SK-N-MC (cell line): ENCODE measurements at regions not wholly inside any gene's neighbourhood (a gene's known extent, or its start where the extent isn't known, plus 50 kb on each side); places are given as distances from the start of the nearest gene placed in this dataset.

Source experiments
- EZH2 ChIP-seq: fragments of 200-600 bp; sonication (generic); IDR thresholded peaks from one replicate; pipeline ENCODE4 v1.6.1; 2017; ENCODE audit warnings: antibody characterized with exemption
- FOXP2 ChIP-seq: optimal IDR thresholded peaks from 2 replicates; pipeline ENCODE3; 2011; ENCODE audit warnings: mild to moderate bottlenecking, moderate library complexity; ENCODE audit not compliant: insufficient read depth; ENCODE audit errors: extremely low read length, control extremely low read depth
- POLR2AphosphoS5 ChIP-seq: IDR thresholded peaks from 2 replicates; pipeline ENCODE4 v1.6.1; 2012; ENCODE audit warnings: mild to moderate bottlenecking, low read depth, low read length, borderline replicate concordance

GRCh38 chr19:31185261-31185660 lies 164.0 kb downstream of the TSHZ3 start:
- TF ChIP-seq EZH2 (no peak), POLR2AphosphoS5 (no peak), FOXP2 (no peak)
